ENCODE measurements at regions not wholly inside any gene's neighbourhood (a gene's known extent, or its start where the extent isn't known, plus 50 kb on each side); places are given as distances from the start of the nearest gene placed in this dataset.
"Not testable (repeated sequence)": the region's sequence is repeated elsewhere in the genome, so short reads cannot be mapped to it uniquely, and the experiment has no call there.

DNA sequence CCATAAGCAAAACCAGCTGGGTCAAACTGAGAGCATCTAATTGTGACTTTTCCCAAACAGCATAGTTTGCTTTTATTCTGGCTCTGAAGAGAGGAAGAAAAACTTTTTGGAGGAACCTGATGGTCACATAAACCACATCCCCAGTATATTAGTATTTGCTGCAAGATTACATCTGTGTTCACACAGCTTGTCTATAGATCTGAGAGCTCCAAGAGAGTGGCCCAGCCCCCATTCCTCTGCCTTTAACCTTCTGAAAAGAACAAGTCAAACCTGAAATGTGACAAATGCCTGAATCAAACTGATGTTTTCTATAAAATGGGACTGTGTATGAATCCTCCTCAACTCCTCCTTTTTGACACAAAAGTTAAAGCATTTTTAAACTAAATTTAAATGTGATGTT is 435.2 kb downstream of the ZNF479 start:
- not testable (repeated sequence) for H2AFZ ChIP-seq; H3K79me2 ChIP-seq (replicated peaks; ENCODE audit: insufficient read depth); H3K27ac ChIP-seq (ENCODE audit: low read depth); H3K27me3 Mint-ChIP-seq (ENCODE audit: insufficient read depth, low read depth, poor library complexity); H4K20me1 ChIP-seq (replicated peaks; ENCODE audit: insufficient read depth); H3K4me3 ChIP-seq; H3F3A ChIP-seq (replicated peaks; ENCODE audit: low read depth); H3K4me3 Mint-ChIP-seq; DNase-seq (ENCODE audit: low spot score); H3K27me3 ChIP-seq (ENCODE audit: insufficient read depth); H3K36me3 ChIP-seq (ENCODE audit: insufficient read depth); H3K4me1 Mint-ChIP-seq; H3K4me1 ChIP-seq (ENCODE audit: insufficient read depth); H3K4me2 ChIP-seq; H3K27ac Mint-ChIP-seq; ATAC-seq; H3K9me2 ChIP-seq (ENCODE audit: insufficient read depth)
- peaks cover 90% of the 10 kb centered on the region for H3K9me3 Mint-ChIP-seq
- H3K36me3 Mint-ChIP-seq (ENCODE audit: low read depth): peaks cover 23% of the 10 kb centered on the region; the same call in 2 of the 3 replicates

DNA sequence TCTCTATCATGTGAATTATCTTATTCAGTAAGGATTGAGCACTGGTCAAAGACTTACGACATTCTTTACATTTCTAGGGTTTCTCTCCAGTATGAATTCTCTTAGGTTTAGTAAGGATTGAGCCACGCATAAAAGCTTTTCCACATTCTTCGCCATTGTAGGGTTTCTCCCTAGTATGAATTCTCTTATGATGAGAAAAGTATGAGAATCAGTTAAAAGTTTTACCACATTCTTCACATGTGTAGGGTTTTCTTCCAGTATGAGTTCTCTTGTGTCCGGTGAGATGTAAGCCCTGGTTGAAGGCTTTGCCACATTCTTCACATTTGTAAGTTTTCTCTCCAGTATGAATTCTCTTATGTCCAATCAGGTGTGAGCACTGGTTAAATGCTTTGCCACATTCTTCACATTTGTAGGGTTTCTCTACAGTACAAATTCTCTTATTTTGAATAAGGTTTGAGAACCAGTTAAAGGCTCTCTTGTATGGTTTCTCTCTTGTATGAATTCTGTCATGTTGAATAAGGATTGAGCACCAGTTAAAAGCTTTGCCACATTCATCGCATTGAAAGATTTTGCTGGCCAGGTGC is 445.9 kb downstream of the ZNF479 start:
- H3K36me3 ChIP-seq (ENCODE audit: insufficient read depth): peaks cover 13% of the 10 kb centered on the region; the same call in 1 of the 2 replicates
- DNase-seq (ENCODE audit: low spot score) (no peak), ATAC-seq (no peak)
- H3K27ac ChIP-seq (ENCODE audit: low read depth): no peak overlapping the region
- no peaks in the 10 kb centered on the region for H4K20me1 ChIP-seq (replicated peaks; ENCODE audit: insufficient read depth)
- Mint-ChIP-seq H3K9me3 (peaks cover 96% of the 10 kb centered on the region), H3K4me3 (no peak overlapping the region), H3K27me3 (ENCODE audit: insufficient read depth, low read depth, poor library complexity) (no peaks in the 10 kb centered on the region), H3K4me1 (no peaks in the 10 kb centered on the region), H3K36me3 (ENCODE audit: low read depth) (peaks cover 23% of the 10 kb centered on the region; the same call in 2 of the 3 replicates), H3K27ac (no peak overlapping the region)
- TF ChIP-seq STAT1 (IDR thresholded peaks at IDR 0.05; ENCODE audit: unreplicated experiment): no peak
- TF ChIP-seq, protein P1, sequence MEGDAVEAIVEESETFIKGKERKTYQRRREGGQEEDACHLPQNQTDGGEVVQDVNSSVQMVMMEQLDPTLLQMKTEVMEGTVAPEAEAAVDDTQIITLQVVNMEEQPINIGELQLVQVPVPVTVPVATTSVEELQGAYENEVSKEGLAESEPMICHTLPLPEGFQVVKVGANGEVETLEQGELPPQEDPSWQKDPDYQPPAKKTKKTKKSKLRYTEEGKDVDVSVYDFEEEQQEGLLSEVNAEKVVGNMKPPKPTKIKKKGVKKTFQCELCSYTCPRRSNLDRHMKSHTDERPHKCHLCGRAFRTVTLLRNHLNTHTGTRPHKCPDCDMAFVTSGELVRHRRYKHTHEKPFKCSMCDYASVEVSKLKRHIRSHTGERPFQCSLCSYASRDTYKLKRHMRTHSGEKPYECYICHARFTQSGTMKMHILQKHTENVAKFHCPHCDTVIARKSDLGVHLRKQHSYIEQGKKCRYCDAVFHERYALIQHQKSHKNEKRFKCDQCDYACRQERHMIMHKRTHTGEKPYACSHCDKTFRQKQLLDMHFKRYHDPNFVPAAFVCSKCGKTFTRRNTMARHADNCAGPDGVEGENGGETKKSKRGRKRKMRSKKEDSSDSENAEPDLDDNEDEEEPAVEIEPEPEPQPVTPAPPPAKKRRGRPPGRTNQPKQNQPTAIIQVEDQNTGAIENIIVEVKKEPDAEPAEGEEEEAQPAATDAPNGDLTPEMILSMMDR (conservative IDR thresholded peaks at IDR 0.05; ENCODE audit: low read depth in 2 of 2): no peak
- TF ChIP-seq, protein P2, sequence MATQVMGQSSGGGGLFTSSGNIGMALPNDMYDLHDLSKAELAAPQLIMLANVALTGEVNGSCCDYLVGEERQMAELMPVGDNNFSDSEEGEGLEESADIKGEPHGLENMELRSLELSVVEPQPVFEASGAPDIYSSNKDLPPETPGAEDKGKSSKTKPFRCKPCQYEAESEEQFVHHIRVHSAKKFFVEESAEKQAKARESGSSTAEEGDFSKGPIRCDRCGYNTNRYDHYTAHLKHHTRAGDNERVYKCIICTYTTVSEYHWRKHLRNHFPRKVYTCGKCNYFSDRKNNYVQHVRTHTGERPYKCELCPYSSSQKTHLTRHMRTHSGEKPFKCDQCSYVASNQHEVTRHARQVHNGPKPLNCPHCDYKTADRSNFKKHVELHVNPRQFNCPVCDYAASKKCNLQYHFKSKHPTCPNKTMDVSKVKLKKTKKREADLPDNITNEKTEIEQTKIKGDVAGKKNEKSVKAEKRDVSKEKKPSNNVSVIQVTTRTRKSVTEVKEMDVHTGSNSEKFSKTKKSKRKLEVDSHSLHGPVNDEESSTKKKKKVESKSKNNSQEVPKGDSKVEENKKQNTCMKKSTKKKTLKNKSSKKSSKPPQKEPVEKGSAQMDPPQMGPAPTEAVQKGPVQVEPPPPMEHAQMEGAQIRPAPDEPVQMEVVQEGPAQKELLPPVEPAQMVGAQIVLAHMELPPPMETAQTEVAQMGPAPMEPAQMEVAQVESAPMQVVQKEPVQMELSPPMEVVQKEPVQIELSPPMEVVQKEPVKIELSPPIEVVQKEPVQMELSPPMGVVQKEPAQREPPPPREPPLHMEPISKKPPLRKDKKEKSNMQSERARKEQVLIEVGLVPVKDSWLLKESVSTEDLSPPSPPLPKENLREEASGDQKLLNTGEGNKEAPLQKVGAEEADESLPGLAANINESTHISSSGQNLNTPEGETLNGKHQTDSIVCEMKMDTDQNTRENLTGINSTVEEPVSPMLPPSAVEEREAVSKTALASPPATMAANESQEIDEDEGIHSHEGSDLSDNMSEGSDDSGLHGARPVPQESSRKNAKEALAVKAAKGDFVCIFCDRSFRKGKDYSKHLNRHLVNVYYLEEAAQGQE (IDR thresholded peaks at IDR 0.05; ENCODE audit: unreplicated experiment): no peak
- TF ChIP-seq, protein P3, sequence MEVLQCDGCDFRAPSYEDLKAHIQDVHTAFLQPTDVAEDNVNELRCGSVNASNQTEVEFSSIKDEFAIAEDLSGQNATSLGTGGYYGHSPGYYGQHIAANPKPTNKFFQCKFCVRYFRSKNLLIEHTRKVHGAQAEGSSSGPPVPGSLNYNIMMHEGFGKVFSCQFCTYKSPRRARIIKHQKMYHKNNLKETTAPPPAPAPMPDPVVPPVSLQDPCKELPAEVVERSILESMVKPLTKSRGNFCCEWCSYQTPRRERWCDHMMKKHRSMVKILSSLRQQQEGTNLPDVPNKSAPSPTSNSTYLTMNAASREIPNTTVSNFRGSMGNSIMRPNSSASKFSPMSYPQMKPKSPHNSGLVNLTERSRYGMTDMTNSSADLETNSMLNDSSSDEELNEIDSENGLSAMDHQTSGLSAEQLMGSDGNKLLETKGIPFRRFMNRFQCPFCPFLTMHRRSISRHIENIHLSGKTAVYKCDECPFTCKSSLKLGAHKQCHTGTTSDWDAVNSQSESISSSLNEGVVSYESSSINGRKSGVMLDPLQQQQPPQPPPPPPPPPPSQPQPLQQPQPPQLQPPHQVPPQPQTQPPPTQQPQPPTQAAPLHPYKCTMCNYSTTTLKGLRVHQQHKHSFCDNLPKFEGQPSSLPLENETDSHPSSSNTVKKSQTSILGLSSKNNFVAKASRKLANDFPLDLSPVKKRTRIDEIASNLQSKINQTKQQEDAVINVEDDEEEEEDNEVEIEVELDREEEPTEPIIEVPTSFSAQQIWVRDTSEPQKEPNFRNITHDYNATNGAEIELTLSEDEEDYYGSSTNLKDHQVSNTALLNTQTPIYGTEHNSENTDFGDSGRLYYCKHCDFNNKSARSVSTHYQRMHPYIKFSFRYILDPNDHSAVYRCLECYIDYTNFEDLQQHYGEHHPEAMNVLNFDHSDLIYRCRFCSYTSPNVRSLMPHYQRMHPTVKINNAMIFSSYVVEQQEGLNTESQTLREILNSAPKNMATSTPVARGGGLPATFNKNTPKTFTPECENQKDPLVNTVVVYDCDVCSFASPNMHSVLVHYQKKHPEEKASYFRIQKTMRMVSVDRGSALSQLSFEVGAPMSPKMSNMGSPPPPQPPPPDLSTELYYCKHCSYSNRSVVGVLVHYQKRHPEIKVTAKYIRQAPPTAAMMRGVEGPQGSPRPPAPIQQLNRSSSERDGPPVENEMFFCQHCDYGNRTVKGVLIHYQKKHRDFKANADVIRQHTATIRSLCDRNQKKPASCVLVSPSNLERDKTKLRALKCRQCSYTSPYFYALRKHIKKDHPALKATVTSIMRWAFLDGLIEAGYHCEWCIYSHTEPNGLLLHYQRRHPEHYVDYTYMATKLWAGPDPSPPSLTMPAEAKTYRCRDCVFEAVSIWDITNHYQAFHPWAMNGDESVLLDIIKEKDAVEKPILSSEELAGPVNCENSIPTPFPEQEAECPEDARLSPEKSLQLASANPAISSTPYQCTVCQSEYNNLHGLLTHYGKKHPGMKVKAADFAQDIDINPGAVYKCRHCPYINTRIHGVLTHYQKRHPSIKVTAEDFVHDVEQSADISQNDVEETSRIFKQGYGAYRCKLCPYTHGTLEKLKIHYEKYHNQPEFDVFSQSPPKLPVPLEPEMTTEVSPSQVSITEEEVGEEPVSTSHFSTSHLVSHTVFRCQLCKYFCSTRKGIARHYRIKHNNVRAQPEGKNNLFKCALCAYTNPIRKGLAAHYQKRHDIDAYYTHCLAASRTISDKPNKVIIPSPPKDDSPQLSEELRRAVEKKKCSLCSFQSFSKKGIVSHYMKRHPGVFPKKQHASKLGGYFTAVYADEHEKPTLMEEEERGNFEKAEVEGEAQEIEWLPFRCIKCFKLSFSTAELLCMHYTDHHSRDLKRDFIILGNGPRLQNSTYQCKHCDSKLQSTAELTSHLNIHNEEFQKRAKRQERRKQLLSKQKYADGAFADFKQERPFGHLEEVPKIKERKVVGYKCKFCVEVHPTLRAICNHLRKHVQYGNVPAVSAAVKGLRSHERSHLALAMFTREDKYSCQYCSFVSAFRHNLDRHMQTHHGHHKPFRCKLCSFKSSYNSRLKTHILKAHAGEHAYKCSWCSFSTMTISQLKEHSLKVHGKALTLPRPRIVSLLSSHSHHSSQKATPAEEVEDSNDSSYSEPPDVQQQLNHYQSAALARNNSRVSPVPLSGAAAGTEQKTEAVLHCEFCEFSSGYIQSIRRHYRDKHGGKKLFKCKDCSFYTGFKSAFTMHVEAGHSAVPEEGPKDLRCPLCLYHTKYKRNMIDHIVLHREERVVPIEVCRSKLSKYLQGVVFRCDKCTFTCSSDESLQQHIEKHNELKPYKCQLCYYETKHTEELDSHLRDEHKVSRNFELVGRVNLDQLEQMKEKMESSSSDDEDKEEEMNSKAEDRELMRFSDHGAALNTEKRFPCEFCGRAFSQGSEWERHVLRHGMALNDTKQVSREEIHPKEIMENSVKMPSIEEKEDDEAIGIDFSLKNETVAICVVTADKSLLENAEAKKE (CRISPR knock-in tag; IDR thresholded peaks at IDR 0.05): no peak
- TF ChIP-seq CREB1 (CRISPR knock-in tag; IDR thresholded peaks at IDR 0.05; ENCODE audit: low read depth): no peak
- no peaks in the 10 kb centered on the region for H3K9me2 ChIP-seq (ENCODE audit: insufficient read depth)
- H3K79me2 ChIP-seq (replicated peaks; ENCODE audit: insufficient read depth): no peaks in the 10 kb centered on the region
- no peak overlapping the region; the same call in 1 of the 2 replicates for H3K4me3 ChIP-seq
- H3F3A ChIP-seq (replicated peaks; ENCODE audit: low read depth): no peaks in the 10 kb centered on the region
- H2AFZ ChIP-seq: no peak overlapping the region
- no peaks in the 10 kb centered on the region for H3K27me3 ChIP-seq (ENCODE audit: insufficient read depth)
- no peaks in the 10 kb centered on the region for H3K4me1 ChIP-seq (ENCODE audit: insufficient read depth)
- no peak overlapping the region for H3K4me2 ChIP-seq
